ENCODE measurements at regions not wholly inside any gene's neighbourhood (a gene's known extent, or its start where the extent isn't known, plus 50 kb on each side); places are given as distances from the start of the nearest gene placed in this dataset.
"Not testable (repeated sequence)": the region's sequence is repeated elsewhere in the genome, so short reads cannot be mapped to it uniquely, and the experiment has no call there.

- no peak for DNase-seq (ENCODE audit: low read depth)
Measured at GRCh38 chr6:1230689-1231605, 81.0 kb upstream of the FOXQ1 start.

DNA sequence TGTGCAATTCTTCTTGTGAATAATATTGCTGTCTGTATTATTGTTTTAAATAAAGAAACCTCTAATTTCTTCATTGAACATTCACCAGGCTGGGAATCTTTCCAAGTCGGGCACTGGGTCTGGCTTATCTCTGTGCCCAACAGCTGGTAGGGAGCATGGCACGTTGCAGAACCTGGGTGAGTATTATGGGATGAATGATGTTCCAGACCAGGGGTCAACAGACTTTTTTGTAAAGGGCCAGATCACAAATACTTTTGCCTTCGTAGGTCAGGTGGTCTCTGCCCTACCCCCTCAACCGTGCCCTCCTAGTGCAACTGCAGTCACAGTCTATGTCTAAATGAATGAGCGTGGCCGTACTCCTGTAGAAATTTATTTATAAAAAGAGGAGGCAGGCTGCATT is 81.6 kb upstream of the FOXQ1 start:
- no peak for DNase-seq (ENCODE audit: low read depth)

DNA sequence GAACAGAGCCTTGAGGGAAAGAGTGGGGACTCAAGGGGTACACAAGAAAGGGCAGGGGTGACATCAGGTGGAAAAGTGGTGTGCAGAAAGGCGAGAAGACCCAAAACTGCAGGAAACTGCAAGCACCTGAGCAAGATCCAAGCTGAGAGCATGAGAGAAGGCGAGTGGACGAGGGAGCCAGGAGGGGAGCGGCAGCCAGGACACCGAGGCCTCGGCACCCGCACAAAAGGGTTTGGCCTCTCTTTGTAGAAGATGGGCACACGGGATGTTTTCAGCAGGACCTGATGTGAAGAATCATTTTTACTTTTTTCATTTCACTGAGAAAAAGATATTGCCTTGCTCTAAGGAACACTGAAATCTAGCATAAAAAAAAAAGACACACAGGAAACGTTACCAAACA is 82.1 kb upstream of the FOXQ1 start:
- DNase-seq (ENCODE audit: low read depth) = no peak

GRCh38 chr6:1229301-1229700 is 82.6 kb upstream of the FOXQ1 start:
- no peak for DNase-seq (ENCODE audit: low read depth)

DNA sequence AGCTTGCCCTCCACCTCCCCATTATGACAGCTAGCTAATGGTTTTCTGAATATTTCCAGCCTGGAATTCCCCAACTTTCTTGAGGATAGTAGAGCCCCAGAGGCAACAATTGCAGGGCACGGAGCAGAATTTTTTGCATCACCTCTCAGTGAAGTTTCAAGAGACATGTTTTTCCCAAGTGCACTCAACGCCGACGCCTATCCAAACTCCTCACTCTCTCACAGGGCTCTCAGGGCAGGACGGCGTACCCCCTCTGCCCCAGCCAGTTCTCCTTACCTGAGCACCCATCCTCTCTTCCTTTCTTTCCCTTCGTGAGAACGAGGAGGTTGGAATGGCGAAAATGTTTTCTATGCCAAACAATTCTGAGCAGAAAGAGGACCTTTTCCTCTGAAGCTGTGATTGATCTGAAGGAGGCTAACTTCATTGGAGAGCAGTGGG is 83.1 kb upstream of the FOXQ1 start:
- no peak for DNase-seq (ENCODE audit: low read depth)

DNA sequence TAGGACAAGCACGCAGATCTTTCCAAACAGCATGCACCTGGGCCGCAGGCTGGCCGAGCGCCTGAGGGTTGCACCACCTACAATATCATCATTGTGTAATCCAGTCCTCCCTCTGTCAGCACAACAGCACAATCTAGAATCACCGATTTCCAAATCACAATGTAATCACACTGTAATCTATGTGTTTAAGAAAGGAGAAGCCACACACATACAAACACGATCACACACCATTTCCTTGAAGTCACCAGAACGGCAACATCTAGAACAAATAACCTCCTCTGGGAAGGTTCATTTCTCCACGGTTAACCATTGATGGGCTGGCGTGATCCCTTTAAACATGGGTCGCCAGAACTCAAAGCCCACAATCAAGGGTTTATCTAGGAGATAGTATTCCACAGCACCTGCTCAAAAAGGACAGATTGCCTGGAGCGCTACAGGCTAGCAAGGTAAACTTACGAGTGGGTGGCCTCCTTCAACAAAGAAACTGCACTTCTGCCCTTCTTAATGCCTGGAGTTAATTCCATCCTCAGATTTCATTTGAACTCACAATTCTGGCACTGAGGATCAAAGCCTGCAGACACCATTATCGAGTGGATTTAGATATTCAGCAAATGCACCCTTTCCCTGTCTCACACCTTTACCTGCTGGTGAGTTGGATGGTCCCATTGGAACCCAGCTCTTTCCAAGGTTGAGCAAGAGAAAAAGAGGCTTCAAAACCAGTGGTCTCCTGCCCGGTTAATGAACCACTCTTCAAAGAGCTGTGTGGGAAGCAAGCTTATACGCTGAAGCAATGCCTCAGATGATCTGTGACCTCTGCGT is 83.8 kb upstream of the FOXQ1 start:
- no peak for DNase-seq (ENCODE audit: low read depth)

GRCh38 chr6:1227600-1227934 is 84.3 kb upstream of the FOXQ1 start:
- DNase-seq (ENCODE audit: low read depth) = no peak

DNA sequence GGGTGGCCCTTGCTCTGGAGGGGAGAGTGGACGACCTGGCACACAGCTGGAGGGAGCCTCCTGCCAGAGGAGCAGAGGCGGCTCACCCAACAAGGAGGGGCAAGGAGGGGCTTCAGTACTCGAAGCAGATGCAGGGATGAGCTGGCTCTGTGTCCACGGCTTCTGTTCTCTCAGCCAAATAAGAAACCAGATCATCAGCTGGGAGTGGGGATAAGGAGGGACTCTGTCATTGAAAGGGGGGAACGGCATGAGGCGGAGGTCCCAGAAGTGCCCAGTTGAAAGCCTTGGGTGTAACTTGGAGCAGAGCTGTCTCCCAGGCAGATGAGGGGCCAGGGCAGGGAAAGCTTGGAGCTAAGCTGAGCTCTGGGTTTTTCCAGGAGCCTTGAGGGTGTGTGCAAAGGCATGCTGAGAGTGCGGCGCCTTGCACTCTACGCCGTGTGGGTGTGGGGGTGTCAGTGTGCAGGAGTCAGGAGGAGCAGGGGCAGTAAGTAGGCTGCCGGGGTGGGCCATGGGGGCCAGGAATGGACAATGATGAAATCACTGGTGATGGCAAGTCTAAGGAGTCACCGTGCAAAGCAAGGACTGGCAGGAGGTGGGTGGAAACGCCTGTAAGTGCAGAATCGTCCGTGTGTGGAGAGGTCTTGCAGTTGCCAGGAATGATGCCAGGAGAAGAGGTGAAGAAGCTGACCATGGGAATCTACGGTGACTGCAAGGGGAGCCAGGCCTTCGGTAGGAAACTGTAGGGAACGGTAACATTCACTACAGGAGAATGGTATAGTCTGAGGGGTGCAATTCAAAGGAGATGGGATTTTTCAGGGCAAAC is 85.4 kb upstream of the FOXQ1 start:
- DNase-seq (ENCODE audit: low read depth) = no peak

- no peak for DNase-seq (ENCODE audit: low read depth)
Measured at GRCh38 chr6:1224514-1224913, 87.4 kb upstream of the FOXQ1 start.

DNA sequence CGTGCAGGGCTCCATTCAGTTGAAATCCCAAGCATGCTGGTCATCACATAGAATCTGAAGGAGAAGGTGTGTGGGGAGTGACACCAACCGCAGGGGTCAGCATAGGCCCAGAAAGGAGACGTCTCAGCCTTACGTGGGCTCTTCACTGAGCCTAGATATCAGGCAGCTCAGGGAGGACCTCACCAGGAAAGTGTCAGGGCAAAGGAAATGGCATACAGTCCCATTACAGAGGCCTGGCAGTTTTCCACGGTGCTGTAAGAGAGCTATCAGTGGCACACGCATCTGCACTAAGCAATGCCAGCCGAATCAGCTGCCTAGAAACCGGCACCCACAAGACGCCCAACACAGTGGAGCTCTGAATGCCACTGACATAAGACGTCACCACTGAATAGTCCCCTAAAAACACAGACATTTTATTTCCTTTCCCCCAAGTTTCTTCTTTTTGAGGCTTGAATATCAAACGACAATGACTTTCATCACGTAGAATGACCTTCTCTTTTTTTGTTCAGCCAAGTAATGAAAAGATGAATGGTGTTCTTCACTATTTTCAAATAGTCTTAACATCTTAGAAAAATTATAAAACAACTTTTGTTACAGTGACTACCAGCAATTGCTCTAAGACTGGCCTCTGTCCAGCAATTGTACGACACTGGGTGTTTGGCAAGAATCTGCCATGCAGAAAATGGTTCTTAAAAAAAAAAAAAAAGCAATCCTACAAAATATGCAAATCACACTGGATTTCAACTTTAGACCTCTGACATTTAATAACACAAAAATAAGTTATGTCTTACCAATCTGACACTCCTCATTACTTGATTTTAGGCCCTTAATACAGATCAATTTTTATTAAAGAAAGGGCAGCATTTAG is 88.9 kb upstream of the FOXQ1 start:
- no peak for DNase-seq (ENCODE audit: low read depth)

- no peak for DNase-seq (ENCODE audit: low read depth)
Measured at GRCh38 chr6:1217396-1217795, 94.5 kb upstream of the FOXQ1 start.

GRCh38 chr6:1216488-1216974 is 95.4 kb upstream of the FOXQ1 start:
- DNase-seq (ENCODE audit: low read depth) = no peak

DNA sequence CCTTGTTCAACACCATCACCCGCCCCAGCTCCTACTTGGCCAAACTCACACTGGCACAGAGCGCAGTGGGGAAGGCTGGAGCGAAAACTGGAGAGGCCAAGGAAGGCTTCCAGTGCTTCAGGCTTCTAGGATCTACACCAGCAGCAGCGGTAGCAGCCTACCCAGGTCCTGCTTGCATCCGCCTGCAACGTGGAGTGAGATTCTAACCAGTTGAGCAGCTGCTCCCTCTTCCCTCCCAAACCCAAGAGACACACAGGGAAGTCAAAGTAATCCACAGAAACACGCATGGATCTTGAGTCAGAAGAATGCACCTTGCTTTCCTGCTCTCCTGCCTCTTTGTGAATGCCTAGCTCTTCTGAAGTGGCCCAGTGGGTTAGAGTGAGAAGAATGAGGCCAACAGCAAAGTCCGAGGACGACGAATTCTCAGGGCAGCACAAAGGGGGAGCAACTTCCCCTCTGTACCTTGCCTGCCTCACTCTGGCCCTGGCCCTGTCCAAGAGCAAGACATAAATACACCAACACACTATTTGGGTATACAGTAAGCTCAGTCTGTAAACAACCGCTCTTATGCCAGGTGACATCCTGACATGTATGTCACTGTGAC is 95.9 kb upstream of the FOXQ1 start:
- no peak for DNase-seq (ENCODE audit: low read depth)

GRCh38 chr6:1215023-1215422 is 96.9 kb upstream of the FOXQ1 start:
- DNase-seq (ENCODE audit: low read depth) = no peak

- DNase-seq (ENCODE audit: low read depth) = no peak
Measured at GRCh38 chr6:1212919-1213318, 99.0 kb upstream of the FOXQ1 start.

- not testable (repeated sequence) for DNase-seq (ENCODE audit: low read depth)
Measured at GRCh38 chr6:1212138-1212537, 99.8 kb upstream of the FOXQ1 start.

GRCh38 chr6:1210631-1211030 is 101.3 kb upstream of the FOXQ1 start:
- not testable (repeated sequence) for DNase-seq (ENCODE audit: low read depth)

DNA sequence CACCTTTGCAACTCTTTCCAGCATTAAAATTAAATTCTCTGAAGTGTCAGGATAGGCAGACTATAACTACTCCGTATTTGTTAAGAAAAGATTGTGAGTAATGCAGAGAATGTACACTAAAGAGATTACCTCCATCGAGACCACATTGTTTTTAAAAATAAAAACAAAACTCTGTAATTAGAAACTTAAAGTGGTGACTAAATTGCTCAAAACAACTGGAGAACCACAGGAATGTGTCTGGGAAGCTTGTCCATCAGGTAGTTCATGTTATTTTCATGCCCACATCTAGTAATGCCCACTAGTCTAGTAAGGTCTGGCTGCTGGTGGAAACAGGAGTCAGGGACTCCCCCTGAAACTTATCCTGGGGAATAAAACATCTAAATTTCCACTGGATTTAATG is 103.0 kb upstream of the FOXQ1 start:
- DNase-seq (ENCODE audit: low read depth) = no peak

- DNase-seq (ENCODE audit: low read depth) = no peak
Measured at GRCh38 chr6:1203546-1203945, 108.4 kb upstream of the FOXQ1 start.

GRCh38 chr6:1202201-1202600 is 109.7 kb upstream of the FOXQ1 start:
- DNase-seq (ENCODE audit: low read depth) = no peak

Data from activated gamma-delta T cell treated with anti-CD3 and anti-CD28 coated beads, Interleukin-2, amount 50 U/mL, for 16 hours (primary cell).